Tibial nerve (tissue), 4 donors: ENCODE measurements at regions not wholly inside any gene's neighbourhood (a gene's known extent, or its start where the extent isn't known, plus 50 kb on each side); places are given as distances from the start of the nearest gene placed in this dataset.

Experiments
- DNase-seq, 2 donors: peaks; one replicate each; pipeline ENCODE4 v3.0.0-alpha.2; 2019; ENCODE audit warnings: low spot score in 2 of 2
- H3K27ac ChIP-seq, 4 donors: fragments of 200-600 bp; sonication (generic) in 3 of 4; one replicate each; pipeline ENCODE4 v1.5.1; 2017 to 2019; ENCODE audit warnings: mild to moderate bottlenecking in 1 of 4
- H3K27me3 ChIP-seq, 2 donors: fragments of 200-600 bp; sonication (generic) in 1 of 2; one replicate each; pipeline versions ENCODE4 v1.5.1 to v1.6.0; 2017 to 2019
- H3K36me3 ChIP-seq, 3 donors: fragments of 200-600 bp; sonication (generic); one replicate each; pipeline ENCODE4 v1.5.1; 2018 to 2019
- H3K4me1 ChIP-seq, 4 donors: fragments of 200-600 bp; sonication (generic) in 3 of 4; one replicate each; pipeline ENCODE4 v1.5.1; 2017 to 2019
- H3K4me3 ChIP-seq, 4 donors: fragments of 200-600 bp; sonication (generic) in 3 of 4; one replicate each; pipeline ENCODE4 v1.5.1; 2017 to 2019; ENCODE audit warnings: mild to moderate bottlenecking in 1 of 4, moderate library complexity in 1 of 4
- H3K9me3 ChIP-seq, 4 donors: fragments of 200-600 bp; sonication (generic) in 3 of 4; one replicate each; pipeline ENCODE4 v1.5.1; 2017 to 2019
- EP300 ChIP-seq, 2 donors: sonication (generic); formaldehyde crosslinking; IDR thresholded peaks; one replicate each; pipeline ENCODE4 v1.6.1; 2017; ENCODE audit warnings: antibody characterized with exemption in 2 of 2, mild to moderate bottlenecking in 1 of 2
- POLR2A ChIP-seq, 2 donors: fragments of 450-650 bp; IDR thresholded peaks; one replicate each; pipeline ENCODE4 v1.6.1; 2017; ENCODE audit warnings: antibody characterized with exemption in 2 of 2, mild to moderate bottlenecking in 2 of 2, moderate library complexity in 2 of 2
- WGBS, 2 donors: methylation state at CpG; one replicate each; pipeline ENCODE4 v1.1.5; 2018; 5-methylcytosine and 5-hydroxymethylcytosine counted together
- TF ChIP-seq, protein P1 (sequence below), 5 experiments: fragments of 200-600 bp in 3 of 5; fragments of 450-650 bp in 2 of 5; sonication (generic) in 3 of 5; IDR thresholded peaks; one replicate each; pipeline ENCODE4 v1.5.1; 2016 to 2019; ENCODE audit warnings: antibody characterized with exemption in 5 of 5, mild to moderate bottlenecking in 3 of 5, moderate library complexity in 2 of 5

DNA sequence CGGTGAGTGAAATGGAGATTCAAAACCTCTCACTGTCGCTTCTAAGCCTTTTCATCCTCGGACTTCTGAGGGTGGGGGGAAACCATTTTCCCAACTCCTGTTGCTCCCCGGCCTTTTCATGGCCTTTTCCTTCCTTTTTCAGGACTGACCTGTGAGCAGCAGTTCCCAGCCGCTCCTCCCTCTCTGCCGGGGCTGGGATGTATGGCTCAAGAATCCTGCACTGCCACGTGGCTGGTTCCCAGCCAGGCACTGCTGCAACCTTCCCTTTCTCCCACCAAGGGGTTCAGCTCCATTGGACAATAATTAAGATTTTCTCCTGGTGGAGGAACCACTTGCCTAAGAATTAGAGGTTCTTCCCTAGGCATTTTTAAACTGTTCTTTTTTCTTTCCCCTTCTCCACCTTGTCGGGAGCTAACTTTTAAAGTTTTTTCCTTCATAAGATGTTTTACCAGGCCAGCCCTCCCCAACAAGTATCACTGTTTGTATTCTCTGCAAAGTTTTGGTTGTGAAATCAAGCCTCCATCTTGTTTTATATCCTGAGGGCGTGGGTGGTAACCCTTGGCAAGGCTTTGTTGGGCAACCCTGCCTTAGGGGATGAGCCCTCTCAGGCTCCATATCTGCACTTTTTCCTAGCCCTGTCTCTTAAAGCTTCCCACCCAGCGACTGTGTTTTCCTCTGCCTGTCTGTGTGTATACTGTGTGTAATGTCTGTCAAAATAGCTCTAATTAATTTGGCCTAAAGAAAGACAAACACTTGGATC, 1166.6 kb upstream of the ADGRL2 start:
- H3K4me1 ChIP-seq: no peaks in the 10 kb centered on the region
- no peaks in the 10 kb centered on the region for H3K27me3 ChIP-seq
- no peaks in the 10 kb centered on the region for H3K9me3 ChIP-seq
- H3K36me3 ChIP-seq: no peaks in the 10 kb centered on the region
- TF ChIP-seq EP300 (IDR thresholded peaks at IDR 0.05) (no peak), POLR2A (IDR thresholded peaks at IDR 0.05) (no peak)
- TF ChIP-seq, protein P1, sequence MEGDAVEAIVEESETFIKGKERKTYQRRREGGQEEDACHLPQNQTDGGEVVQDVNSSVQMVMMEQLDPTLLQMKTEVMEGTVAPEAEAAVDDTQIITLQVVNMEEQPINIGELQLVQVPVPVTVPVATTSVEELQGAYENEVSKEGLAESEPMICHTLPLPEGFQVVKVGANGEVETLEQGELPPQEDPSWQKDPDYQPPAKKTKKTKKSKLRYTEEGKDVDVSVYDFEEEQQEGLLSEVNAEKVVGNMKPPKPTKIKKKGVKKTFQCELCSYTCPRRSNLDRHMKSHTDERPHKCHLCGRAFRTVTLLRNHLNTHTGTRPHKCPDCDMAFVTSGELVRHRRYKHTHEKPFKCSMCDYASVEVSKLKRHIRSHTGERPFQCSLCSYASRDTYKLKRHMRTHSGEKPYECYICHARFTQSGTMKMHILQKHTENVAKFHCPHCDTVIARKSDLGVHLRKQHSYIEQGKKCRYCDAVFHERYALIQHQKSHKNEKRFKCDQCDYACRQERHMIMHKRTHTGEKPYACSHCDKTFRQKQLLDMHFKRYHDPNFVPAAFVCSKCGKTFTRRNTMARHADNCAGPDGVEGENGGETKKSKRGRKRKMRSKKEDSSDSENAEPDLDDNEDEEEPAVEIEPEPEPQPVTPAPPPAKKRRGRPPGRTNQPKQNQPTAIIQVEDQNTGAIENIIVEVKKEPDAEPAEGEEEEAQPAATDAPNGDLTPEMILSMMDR (IDR thresholded peaks at IDR 0.05): no peak
- no peak overlapping the region for H3K27ac ChIP-seq
- WGBS, 2 donors: 65 to 67% methylated on average over 10 of the region's 10 CpGs
- H3K4me3 ChIP-seq: no peak overlapping the region
- DNase-seq: no peak

DNA sequence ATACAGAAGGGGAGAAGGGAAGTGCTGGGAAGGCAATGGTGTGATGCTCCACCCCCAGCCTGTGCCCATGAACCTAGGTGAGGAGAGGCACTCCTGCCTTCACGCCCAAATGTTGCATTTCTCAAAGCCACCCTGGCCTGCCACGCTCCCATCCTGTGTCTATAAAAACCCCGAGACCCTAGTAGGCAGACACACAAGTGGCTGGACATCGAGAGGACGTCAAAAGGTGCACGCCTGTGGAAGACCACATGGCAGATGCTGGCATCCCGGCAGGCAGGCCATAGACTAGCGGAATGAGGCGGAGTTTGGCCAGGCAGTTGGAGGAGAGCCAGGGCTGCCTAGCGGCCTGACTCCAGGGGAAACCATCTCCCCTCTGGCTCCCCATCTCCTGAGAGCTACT, 1168.5 kb upstream of the ADGRL2 start:
- 92% methylated on average over 10 of the region's 10 CpGs for WGBS, 2 donors
- Histone ChIP-seq H3K27me3 (no peaks in the 10 kb centered on the region), H3K27ac (no peak overlapping the region), H3K9me3 (no peaks in the 10 kb centered on the region), H3K4me1 (no peaks in the 10 kb centered on the region), H3K4me3 (no peak overlapping the region), H3K36me3 (no peaks in the 10 kb centered on the region)
- TF ChIP-seq, protein P1 (IDR thresholded peaks at IDR 0.05): no peak
- no peak for TF ChIP-seq EP300 (IDR thresholded peaks at IDR 0.05)
- DNase-seq: no peak

DNA sequence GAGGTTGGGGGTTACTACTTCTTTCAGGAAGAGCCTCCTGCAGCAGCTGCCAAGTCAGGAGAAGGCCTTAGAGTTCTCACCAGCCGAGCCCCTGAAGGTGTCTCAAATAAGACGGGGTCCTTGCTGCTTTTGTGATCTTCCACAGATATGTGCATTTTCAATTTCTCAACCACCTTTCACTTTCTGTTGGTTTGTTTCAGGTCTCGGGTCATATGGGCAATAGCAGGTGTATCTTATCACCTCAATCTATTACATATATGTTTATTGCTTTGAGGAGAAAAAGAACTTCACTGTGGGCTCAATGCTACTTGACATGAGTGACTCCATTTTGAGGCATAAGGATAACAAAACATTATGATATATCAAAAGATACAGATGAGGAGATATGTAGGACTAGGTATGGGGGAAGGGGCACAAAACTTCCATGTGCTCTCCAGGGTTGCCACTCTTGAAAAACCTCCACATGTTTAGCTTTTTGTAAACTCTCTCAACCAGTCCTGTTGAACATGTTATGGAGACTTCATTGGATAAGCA, 1171.4 kb upstream of the ADGRL2 start:
- no peak overlapping the region for H3K27ac ChIP-seq

DNA sequence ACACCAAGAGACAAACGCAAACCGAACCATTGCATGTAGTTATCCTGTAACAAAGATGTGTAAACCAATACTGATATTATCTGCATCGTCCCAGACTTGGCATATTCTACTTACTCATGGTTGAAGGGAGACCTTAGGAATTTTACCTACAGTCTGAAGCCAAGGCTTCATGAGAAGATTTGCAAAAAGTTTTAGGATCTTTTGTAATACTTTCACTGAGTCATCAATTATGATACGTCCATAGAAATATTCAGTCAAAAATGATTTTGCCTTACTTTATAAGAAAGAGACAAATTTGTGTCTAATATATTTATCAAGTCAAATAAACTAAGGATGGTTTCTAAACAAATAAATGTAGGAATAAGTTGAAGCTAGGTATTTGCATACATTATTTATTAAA, 1176.1 kb upstream of the ADGRL2 start:
- no peak for DNase-seq
- H3K9me3 ChIP-seq: no peaks in the 10 kb centered on the region
- H3K27ac ChIP-seq: no peak overlapping the region
- no peaks in the 10 kb centered on the region for H3K36me3 ChIP-seq
- H3K27me3 ChIP-seq: no peaks in the 10 kb centered on the region
- 91% methylated on average over 4 of the region's 4 CpGs for WGBS, 2 donors
- no peaks in the 10 kb centered on the region for H3K4me1 ChIP-seq
- H3K4me3 ChIP-seq: no peak overlapping the region
- TF ChIP-seq POLR2A (IDR thresholded peaks at IDR 0.05): no peak
- no peak for TF ChIP-seq EP300 (IDR thresholded peaks at IDR 0.05)
- TF ChIP-seq, protein P1 (IDR thresholded peaks at IDR 0.05): no peak

More for the DNA sequence above, 1171.4 kb upstream of the ADGRL2 start:
- H3K36me3 ChIP-seq: no peaks in the 10 kb centered on the region
- H3K9me3 ChIP-seq: no peaks in the 10 kb centered on the region
- no peak overlapping the region for H3K4me3 ChIP-seq
- TF ChIP-seq EP300 (IDR thresholded peaks at IDR 0.05) (no peak), POLR2A (IDR thresholded peaks at IDR 0.05) (no peak)
- TF ChIP-seq, protein P1 (IDR thresholded peaks at IDR 0.05): no peak
- no peaks in the 10 kb centered on the region for H3K4me1 ChIP-seq
- DNase-seq: no peak
- 87 to 90% methylated on average over 3 of the region's 3 CpGs for WGBS, 2 donors
- H3K27me3 ChIP-seq: no peaks in the 10 kb centered on the region

DNA sequence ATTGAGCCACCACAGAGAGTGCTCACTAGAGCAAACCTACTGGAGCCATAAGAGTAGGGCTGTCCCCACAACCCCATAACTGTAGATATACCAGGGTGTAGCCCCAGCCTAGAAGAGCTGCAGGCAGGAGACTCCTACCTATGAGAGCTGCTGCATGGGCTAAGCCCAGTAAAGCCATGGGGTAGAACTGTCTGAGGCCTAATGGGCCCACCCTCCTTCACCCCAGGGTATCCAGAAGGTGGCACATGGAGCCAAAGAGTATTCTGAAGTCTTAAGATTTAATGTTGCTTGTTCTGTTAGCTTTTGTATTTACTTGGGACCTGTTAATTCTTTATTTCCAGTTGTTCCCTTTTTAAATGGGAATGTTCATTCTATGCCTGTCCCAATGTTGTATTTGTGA, 1193.7 kb upstream of the ADGRL2 start:
- DNase-seq: no peak
- Histone ChIP-seq H3K36me3 (no peaks in the 10 kb centered on the region), H3K4me3 (no peak overlapping the region), H3K4me1 (no peaks in the 10 kb centered on the region), H3K9me3 (peaks cover 0 to 5% (median 0%) of the 10 kb centered on the region in 4 donors), H3K27me3 (no peaks in the 10 kb centered on the region), H3K27ac (no peak overlapping the region)
- TF ChIP-seq EP300 (IDR thresholded peaks at IDR 0.05) (no peak), POLR2A (IDR thresholded peaks at IDR 0.05) (no peak)
- TF ChIP-seq, protein P1 (IDR thresholded peaks at IDR 0.05): no peak
